Body of pancreas (tissue), 4 donors: ENCODE measurements at regions not wholly inside any gene's neighbourhood (a gene's known extent, or its start where the extent isn't known, plus 50 kb on each side); places are given as distances from the start of the nearest gene placed in this dataset.

Experiments
- ATAC-seq: fragments of 150-250 bp; one replicate; pipeline ENCODE4 v1.9.1; 2016
- DNase-seq, 4 donors: peaks; one replicate each; pipeline ENCODE4 v3.0.0-alpha.2; 2019
- H3K27ac ChIP-seq, 4 donors: fragments of 200-600 bp; sonication (generic); 1 replicate in 3 of 4; 2 replicates in 1 of 4; pipeline versions ENCODE4 v1.5.1 to v1.6.1; 2016 to 2019; ENCODE audit warnings: mild to moderate bottlenecking in 1 of 4, mixed read lengths in 1 of 4, moderate library complexity in 1 of 4
- H3K27me3 ChIP-seq, 2 donors: fragments of 200-600 bp; sonication (generic); one replicate each; pipeline ENCODE4 v1.6.0; 2016; ENCODE audit warnings: mild to moderate bottlenecking in 1 of 2
- H3K36me3 ChIP-seq, 2 donors: fragments of 200-600 bp; sonication (generic); replicated peaks in 1 of 2; 2 replicates each; pipeline ENCODE4 v1.5.1; 2016; ENCODE audit warnings: low read depth in 2 of 2; ENCODE audit not compliant: insufficient read depth in 1 of 2
- H3K4me1 ChIP-seq: fragments of 200-600 bp; sonication (generic); one replicate; pipeline ENCODE4 v1.6.0; 2016
- H3K4me3 ChIP-seq, 2 donors: fragments of 200-600 bp; sonication (generic); 1 replicate in 1 of 2; 2 replicates in 1 of 2; pipeline ENCODE4 v1.5.1; 2016 to 2019
- H3K9me3 ChIP-seq, 3 donors: fragments of 200-600 bp; sonication (generic); 1 replicate in 2 of 3; 2 replicates in 1 of 3; pipeline ENCODE4 v1.5.1; 2016
- CTCF ChIP-seq, 7 experiments: fragments of 450-650 bp in 4 of 7; fragments of 200-600 bp in 3 of 7; sonication (generic) in 3 of 7; IDR thresholded peaks; one replicate each; pipeline ENCODE4 v1.5.1; 2016 to 2019; ENCODE audit warnings: antibody characterized with exemption in 7 of 7
- POLR2A ChIP-seq, 3 donors: fragments of 450-650 bp; IDR thresholded peaks; one replicate each; pipeline ENCODE4 v1.6.1; 2016; ENCODE audit warnings: antibody characterized with exemption in 3 of 3, mild to moderate bottlenecking in 2 of 3
- WGBS, 2 donors: methylation state at CpG; one replicate each; pipeline ENCODE4 v1.1.5; 2017; 5-methylcytosine and 5-hydroxymethylcytosine counted together
- intact Hi-C: fragments of 100-400 bp; cut with DNase I; formaldehyde crosslinking; loops from one replicate; pipeline ENCODE4 v1.15.1; 2023

GRCh38 chr13:88417801-88418200, 746.6 kb downstream of the SLITRK5 start:
- no peak overlapping the region for H3K27ac ChIP-seq
- ATAC-seq, result no peak
- no peaks in the 10 kb centered on the region for H3K4me1 ChIP-seq
- intact Hi-C loops, result no loop called here
- 31 to 67% methylated on average over 1 of the region's 1 CpG for WGBS, 2 donors
- H3K36me3 ChIP-seq, result no peaks in the 10 kb centered on the region
- no peaks in the 10 kb centered on the region for H3K9me3 ChIP-seq
- TF ChIP-seq POLR2A (IDR thresholded peaks at IDR 0.05) (no peak), CTCF (IDR thresholded peaks at IDR 0.05) (no peak)
- no peak for DNase-seq
- H3K4me3 ChIP-seq, result no peak overlapping the region
- no peaks in the 10 kb centered on the region for H3K27me3 ChIP-seq

- DNase-seq (no peak), ATAC-seq (no peak)
- no peak overlapping the region for H3K27ac ChIP-seq
- intact Hi-C loops, result no loop called here
- H3K4me1 ChIP-seq, result no peaks in the 10 kb centered on the region
- no peak overlapping the region for H3K4me3 ChIP-seq
- H3K9me3 ChIP-seq, result peaks cover 0 to 10% (median 0%) of the 10 kb centered on the region in 3 donors
- TF ChIP-seq CTCF (IDR thresholded peaks at IDR 0.05) (no peak), POLR2A (IDR thresholded peaks at IDR 0.05) (no peak)
- H3K27me3 ChIP-seq, result no peaks in the 10 kb centered on the region
- no peaks in the 10 kb centered on the region for H3K36me3 ChIP-seq
Measured at GRCh38 chr13:88424463-88424862, 753.3 kb downstream of the SLITRK5 start.

GRCh38 chr13:88426661-88427060, 755.5 kb downstream of the SLITRK5 start:
- H3K36me3 ChIP-seq, result no peaks in the 10 kb centered on the region
- intact Hi-C loops, result no loop called here

GRCh38 chr13:88429862-88430261, 758.7 kb downstream of the SLITRK5 start:
- DNase-seq, result no peak
- TF ChIP-seq POLR2A (IDR thresholded peaks at IDR 0.05) (no peak), CTCF (IDR thresholded peaks at IDR 0.05) (no peak)
- no peaks in the 10 kb centered on the region for H3K4me1 ChIP-seq
- H3K36me3 ChIP-seq, result no peaks in the 10 kb centered on the region
- no peaks in the 10 kb centered on the region for H3K27me3 ChIP-seq
- H3K9me3 ChIP-seq, result peaks cover 0 to 10% (median 0%) of the 10 kb centered on the region in 3 donors
- WGBS, 2 donors, result 8 to 22% methylated on average over 2 of the region's 2 CpGs
- intact Hi-C loops, result no loop called here
- ATAC-seq, result no peak
- no peak overlapping the region for H3K27ac ChIP-seq
- H3K4me3 ChIP-seq, result no peak overlapping the region

More at GRCh38 chr13:88426661-88427060, 755.5 kb downstream of the SLITRK5 start:
- no peak for TF ChIP-seq POLR2A (IDR thresholded peaks at IDR 0.05)
- TF ChIP-seq CTCF (IDR thresholded peaks at IDR 0.05), result no peak
- DNase-seq (no peak), ATAC-seq (no peak)
- Histone ChIP-seq H3K4me3 (no peak overlapping the region), H3K4me1 (no peaks in the 10 kb centered on the region), H3K27ac (no peak overlapping the region), H3K27me3 (no peaks in the 10 kb centered on the region), H3K9me3 (peaks cover 0 to 10% (median 0%) of the 10 kb centered on the region in 3 donors)

- DNase-seq (no peak), ATAC-seq (no peak)
- intact Hi-C loops, result no loop called here
- no peaks in the 10 kb centered on the region for H3K4me1 ChIP-seq
- no peak overlapping the region for H3K4me3 ChIP-seq
- TF ChIP-seq POLR2A (IDR thresholded peaks at IDR 0.05) (no peak), CTCF (IDR thresholded peaks at IDR 0.05) (no peak)
- H3K27me3 ChIP-seq, result no peaks in the 10 kb centered on the region
- no peaks in the 10 kb centered on the region for H3K36me3 ChIP-seq
- no peak overlapping the region for H3K27ac ChIP-seq
- no peaks in the 10 kb centered on the region for H3K9me3 ChIP-seq
- WGBS, 2 donors, result 78 to 85% methylated on average over 6 of the region's 6 CpGs
Measured at GRCh38 chr13:88434953-88435352, 763.8 kb downstream of the SLITRK5 start.
